HCT116 (cell line): ENCODE measurements at regions not wholly inside any gene's neighbourhood (a gene's known extent, or its start where the extent isn't known, plus 50 kb on each side); places are given as distances from the start of the nearest gene placed in this dataset.

Source experiments
- ATAC-seq: fragments of 200-7000 bp; cut with Tn5 transposase; 2 replicates; pipeline ENCODE4 v1.9.1; 2020; ENCODE audit warnings: mild to moderate bottlenecking, moderate library complexity
- BruUV-seq: library from RNA; stranded (reverse); fragments of 400-500 nt; replicated peaks from 2 replicates; lab custom pipeline; 2021; lab: Mats Ljungman, UMichigan
- CTCF ChIA-PET: fragments of 300-600 bp; sonication (Branson Sonifier 250); formaldehyde crosslinking; loops from one replicate; lab custom pipeline; 2021; ENCODE audit warnings: antibody characterized with exemption; lab: Charles Lee
- POLR2A ChIA-PET: fragments of 300-600, 350-600 bp; sonication (Branson Sonifier 250); formaldehyde crosslinking; loops from one replicate; lab custom pipeline; 2021; ENCODE audit warnings: antibody characterized with exemption; lab: Charles Lee
- RAD21 ChIA-PET, 2 experiments: fragments of 300-600 bp; sonication (Branson Sonifier 250); formaldehyde crosslinking; loops; one replicate each; lab custom pipeline; 2023; ENCODE audit warnings: low total read pairs in 2 of 2; ENCODE audit not compliant: uncharacterized antibody in 2 of 2, unreplicated experiment in 2 of 2, low non-redundant PET in 1 of 2; lab: Charles Lee
- DNase-seq: peaks from one replicate; pipeline ENCODE4 v3.0.0-alpha.2; 2010; ENCODE audit warnings: low read depth, low spot score
- H2AFZ ChIP-seq: fragments of 200-600 bp; shearing (Covaris generic), sonication (generic); 2 replicates; pipeline ENCODE4 v1.6.1; 2017; ENCODE audit warnings: low read depth, mixed run types, mixed read lengths, antibody characterized with exemption, low read length; ENCODE audit not compliant: poor library complexity, severe bottlenecking
- H3K27ac ChIP-seq: 2 replicates; pipeline ENCODE4 v1.5.1; 2012; ENCODE audit warnings: low read depth, low read length
- H3K27me3 ChIP-seq: fragments of 200-600 bp; sonication (generic); 2 replicates; pipeline ENCODE4 v1.6.1; 2016; ENCODE audit warnings: mixed run types, low read length, mixed read lengths; ENCODE audit not compliant: insufficient read depth
- H3K36me3 ChIP-seq, 2 experiments: fragments of 200-500 bp in 1 of 2; fragments of 200-600 bp in 1 of 2; sonication (Bioruptor generic) in 1 of 2; sonication (generic) in 1 of 2; 2 replicates each; pipeline versions ENCODE4 v1.5.1 to v1.6.1; 2014 to 2016; ENCODE audit warnings: low read length in 2 of 2, inconsistent platforms in 1 of 2, mixed read lengths in 1 of 2, mixed run types in 1 of 2; ENCODE audit not compliant: insufficient read depth in 2 of 2, control insufficient read depth in 1 of 2
- H3K4me1 ChIP-seq, 2 experiments: fragments of 200-600 bp in 1 of 2; sonication (generic) in 1 of 2; 2 replicates each; pipeline versions ENCODE4 v1.5.1 to v1.6.1; 2012 to 2017; ENCODE audit warnings: low read length in 2 of 2, inconsistent platforms in 1 of 2, mild to moderate bottlenecking in 1 of 2, mixed read lengths in 1 of 2, mixed run types in 1 of 2, moderate library complexity in 1 of 2; ENCODE audit not compliant: insufficient read depth in 2 of 2, control insufficient read depth in 1 of 2
- H3K4me2 ChIP-seq: fragments of 200-600 bp; sonication (generic); 2 replicates; pipeline ENCODE4 v1.6.1; 2017; ENCODE audit warnings: mixed run types, low read length, mixed read lengths
- H3K4me3 ChIP-seq, 2 experiments: fragments of 200-600 bp in 1 of 2; sonication (generic) in 1 of 2; replicated peaks in 1 of 2; 2 replicates each; pipeline ENCODE4 v1.5.1; 2011 to 2016; ENCODE audit warnings: low read length in 2 of 2, control low read depth in 1 of 2, low read depth in 1 of 2, mild to moderate bottlenecking in 1 of 2, mixed read lengths in 1 of 2, mixed run types in 1 of 2
- H3K79me2 ChIP-seq: fragments of 200-600 bp; sonication (generic); 2 replicates; pipeline ENCODE4 v1.6.1; 2017; ENCODE audit warnings: mild to moderate bottlenecking, mixed run types, low read length, moderate library complexity, mixed read lengths; ENCODE audit not compliant: insufficient read depth
- H3K9ac ChIP-seq: fragments of 200-600 bp; sonication (generic); 2 replicates; pipeline ENCODE4 v1.6.1; 2016; ENCODE audit warnings: low read length, mixed read lengths
- H3K9me2 ChIP-seq: fragments of 200-600 bp; sonication (generic), shearing (Covaris generic); 2 replicates; pipeline ENCODE4 v1.6.1; 2017; ENCODE audit warnings: mixed run types, mild to moderate bottlenecking, moderate library complexity; ENCODE audit not compliant: insufficient read depth
- H3K9me3 ChIP-seq, 2 experiments: fragments of 200-500 bp in 1 of 2; fragments of 200-600 bp in 1 of 2; sonication (Bioruptor generic) in 1 of 2; sonication (generic) in 1 of 2; 2 replicates each; pipeline ENCODE4 v1.6.1; 2014 to 2017; ENCODE audit warnings: low read length in 2 of 2, mixed read lengths in 2 of 2, inconsistent platforms in 1 of 2, low read depth in 1 of 2, mild to moderate bottlenecking in 1 of 2, mixed run types in 1 of 2, moderate library complexity in 1 of 2; ENCODE audit not compliant: control insufficient read depth in 1 of 2, insufficient read depth in 1 of 2
- H4K20me1 ChIP-seq: fragments of 200-600 bp; sonication (generic), shearing (Covaris generic); 2 replicates; pipeline ENCODE4 v1.6.1; 2017; ENCODE audit warnings: mixed run types, mild to moderate bottlenecking, moderate library complexity; ENCODE audit not compliant: insufficient read depth
- CBX3 ChIP-seq: IDR thresholded peaks from 2 replicates; pipeline ENCODE4 v1.6.1; 2012; ENCODE audit warnings: low read depth
- CEBPB ChIP-seq: IDR thresholded peaks from 2 replicates; pipeline ENCODE4 v1.6.1; 2012; ENCODE audit warnings: low read depth
- EZH2phosphoT487 ChIP-seq: fragments of 200-600 bp; IDR thresholded peaks from 2 replicates; pipeline ENCODE4 v1.6.1; 2018; ENCODE audit warnings: antibody characterized with exemption, borderline replicate concordance
- FOSL1 ChIP-seq: IDR thresholded peaks from 2 replicates; pipeline ENCODE4 v1.6.1; 2012; ENCODE audit warnings: low read depth
- MAX ChIP-seq: IDR thresholded peaks from 2 replicates; pipeline ENCODE4 v1.6.1; 2012
- POLR2A ChIP-seq: IDR thresholded peaks from 2 replicates; pipeline ENCODE4 v1.7.0; 2011; ENCODE audit warnings: borderline replicate concordance; ENCODE audit not compliant: insufficient read depth, insufficient read length; ENCODE audit errors: extremely low read depth
- SRF ChIP-seq: IDR thresholded peaks from 2 replicates; pipeline ENCODE4 v1.6.1; 2012; ENCODE audit warnings: low read depth
- TCF7L2 ChIP-seq: IDR thresholded peaks from 2 replicates; pipeline ENCODE4 v1.7.0; 2011; ENCODE audit warnings: borderline replicate concordance, inconsistent platforms; ENCODE audit not compliant: insufficient read depth, insufficient read length; ENCODE audit errors: extremely low read depth
- ZFX ChIP-seq: fragments of 450-650 bp; IDR thresholded peaks from 2 replicates; pipeline ENCODE4 v1.6.1; 2017
- intact Hi-C: fragments of 100-400 bp; cut with micrococcal nuclease; formaldehyde crosslinking; loops from 2 replicates; pipeline ENCODE4 v1.10.0; 2022
- TF ChIP-seq, protein P1 (sequence below), 3 experiments: fragments of 200-600 bp in 1 of 3; sonication (generic) in 1 of 3; IDR thresholded peaks in 2 of 3; conservative IDR thresholded peaks in 1 of 3; 2 replicates each; pipeline ENCODE4 v1.5.1; 2012 to 2017; ENCODE audit warnings: low read depth in 2 of 3, low read length in 2 of 3, antibody characterized with exemption in 1 of 3, borderline replicate concordance in 1 of 3, control low read depth in 1 of 3, mild to moderate bottlenecking in 1 of 3, mixed read lengths in 1 of 3, mixed run types in 1 of 3, moderate library complexity in 1 of 3; ENCODE audit not compliant: insufficient read depth in 1 of 3
- TF ChIP-seq, protein P2 (sequence below): IDR thresholded peaks from 2 replicates; pipeline ENCODE4 v1.6.1; 2011; ENCODE audit warnings: mild to moderate bottlenecking, low read length, moderate library complexity; ENCODE audit not compliant: insufficient replicate concordance; ENCODE audit errors: extremely low read depth

- Histone ChIP-seq H3K36me3 (no peaks in the 10 kb centered on the region), H3K4me1 (no peaks in the 10 kb centered on the region), H3K4me3 (no peak overlapping the region), H2AFZ (no peak overlapping the region), H4K20me1 (no peaks in the 10 kb centered on the region), H3K4me2 (no peak overlapping the region), H3K27me3 (no peaks in the 10 kb centered on the region), H3K79me2 (no peaks in the 10 kb centered on the region), H3K9me3 (no peaks in the 10 kb centered on the region), H3K27ac (no peak overlapping the region), H3K9ac (no peak overlapping the region), H3K9me2 (no peaks in the 10 kb centered on the region)
- CTCF ChIA-PET = no interaction called here
- DNase-seq = no peak
- RAD21 ChIA-PET = no interaction called here
- TF ChIP-seq MAX (no peak), FOSL1 (no peak)
- no TSS peak for BruUV-seq
- ATAC-seq = no peak
- intact Hi-C loops = no loop called here
- POLR2A ChIA-PET = no interaction called here
Observed at GRCh38 chr5:4970171-4970570, 170.0 kb upstream of the ADAMTS16 start.

DNA sequence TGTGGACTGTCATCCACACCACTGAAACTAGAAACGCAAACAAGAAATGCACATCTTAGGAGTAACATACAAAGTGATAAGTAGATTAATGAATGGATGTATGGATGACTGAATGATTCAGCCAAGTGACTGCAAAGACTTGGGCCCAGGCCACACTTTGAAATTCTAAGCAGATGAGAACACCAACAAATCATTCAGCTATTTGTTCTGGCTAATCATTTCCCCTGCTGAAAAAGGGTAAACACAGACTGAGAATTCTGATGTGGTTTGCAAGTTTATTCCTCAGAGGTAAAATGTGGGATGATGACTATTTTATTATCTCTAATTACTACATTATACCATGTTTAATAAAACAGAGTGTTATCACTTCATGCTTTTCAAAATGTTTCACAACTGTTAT is 163.2 kb upstream of the ADAMTS16 start:
- RAD21 ChIA-PET = no interaction called here
- H2AFZ ChIP-seq = no peak overlapping the region
- H3K79me2 ChIP-seq = no peaks in the 10 kb centered on the region
- BruUV-seq = no TSS peak
- DNase-seq = no peak
- no peaks in the 10 kb centered on the region for H3K36me3 ChIP-seq
- H4K20me1 ChIP-seq = no peaks in the 10 kb centered on the region
- POLR2A ChIA-PET = no interaction called here
- H3K9me2 ChIP-seq = no peaks in the 10 kb centered on the region
- H3K9ac ChIP-seq = no peak overlapping the region
- H3K4me2 ChIP-seq = no peak overlapping the region
- H3K4me3 ChIP-seq = no peak overlapping the region
- no peak overlapping the region for H3K27ac ChIP-seq
- no peak for ATAC-seq
- intact Hi-C loops = no loop called here
- no peaks in the 10 kb centered on the region for H3K9me3 ChIP-seq
- TF ChIP-seq, protein P1, sequence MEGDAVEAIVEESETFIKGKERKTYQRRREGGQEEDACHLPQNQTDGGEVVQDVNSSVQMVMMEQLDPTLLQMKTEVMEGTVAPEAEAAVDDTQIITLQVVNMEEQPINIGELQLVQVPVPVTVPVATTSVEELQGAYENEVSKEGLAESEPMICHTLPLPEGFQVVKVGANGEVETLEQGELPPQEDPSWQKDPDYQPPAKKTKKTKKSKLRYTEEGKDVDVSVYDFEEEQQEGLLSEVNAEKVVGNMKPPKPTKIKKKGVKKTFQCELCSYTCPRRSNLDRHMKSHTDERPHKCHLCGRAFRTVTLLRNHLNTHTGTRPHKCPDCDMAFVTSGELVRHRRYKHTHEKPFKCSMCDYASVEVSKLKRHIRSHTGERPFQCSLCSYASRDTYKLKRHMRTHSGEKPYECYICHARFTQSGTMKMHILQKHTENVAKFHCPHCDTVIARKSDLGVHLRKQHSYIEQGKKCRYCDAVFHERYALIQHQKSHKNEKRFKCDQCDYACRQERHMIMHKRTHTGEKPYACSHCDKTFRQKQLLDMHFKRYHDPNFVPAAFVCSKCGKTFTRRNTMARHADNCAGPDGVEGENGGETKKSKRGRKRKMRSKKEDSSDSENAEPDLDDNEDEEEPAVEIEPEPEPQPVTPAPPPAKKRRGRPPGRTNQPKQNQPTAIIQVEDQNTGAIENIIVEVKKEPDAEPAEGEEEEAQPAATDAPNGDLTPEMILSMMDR (IDR thresholded peaks at IDR 0.05 in 2 of 3, conservative IDR thresholded peaks at IDR 0.05 in 1 of 3; ENCODE audit: borderline replicate concordance in 1 of 3, insufficient read depth in 1 of 3, low read depth in 2 of 3, low read length in 2 of 3) = no peak
- TF ChIP-seq TCF7L2 (no peak), POLR2A (no peak), SRF (no peak), EZH2phosphoT487 (no peak), ZFX (no peak), CBX3 (no peak), CEBPB (no peak)
- TF ChIP-seq, protein P2, sequence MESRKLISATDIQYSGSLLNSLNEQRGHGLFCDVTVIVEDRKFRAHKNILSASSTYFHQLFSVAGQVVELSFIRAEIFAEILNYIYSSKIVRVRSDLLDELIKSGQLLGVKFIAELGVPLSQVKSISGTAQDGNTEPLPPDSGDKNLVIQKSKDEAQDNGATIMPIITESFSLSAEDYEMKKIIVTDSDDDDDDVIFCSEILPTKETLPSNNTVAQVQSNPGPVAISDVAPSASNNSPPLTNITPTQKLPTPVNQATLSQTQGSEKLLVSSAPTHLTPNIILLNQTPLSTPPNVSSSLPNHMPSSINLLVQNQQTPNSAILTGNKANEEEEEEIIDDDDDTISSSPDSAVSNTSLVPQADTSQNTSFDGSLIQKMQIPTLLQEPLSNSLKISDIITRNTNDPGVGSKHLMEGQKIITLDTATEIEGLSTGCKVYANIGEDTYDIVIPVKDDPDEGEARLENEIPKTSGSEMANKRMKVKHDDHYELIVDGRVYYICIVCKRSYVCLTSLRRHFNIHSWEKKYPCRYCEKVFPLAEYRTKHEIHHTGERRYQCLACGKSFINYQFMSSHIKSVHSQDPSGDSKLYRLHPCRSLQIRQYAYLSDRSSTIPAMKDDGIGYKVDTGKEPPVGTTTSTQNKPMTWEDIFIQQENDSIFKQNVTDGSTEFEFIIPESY = no peak
- H3K4me1 ChIP-seq = no peaks in the 10 kb centered on the region
- CTCF ChIA-PET = no interaction called here
- peaks cover 3% of the 10 kb centered on the region; the same call in 1 of the 2 replicates for H3K27me3 ChIP-seq
